Left lung (tissue), 4 donors: ENCODE measurements at regions not wholly inside any gene's neighbourhood (a gene's known extent, or its start where the extent isn't known, plus 50 kb on each side); places are given as distances from the start of the nearest gene placed in this dataset.
A peak's percentile ranks its signal among the peaks of the same experiment; 100 is the strongest.
"Not testable (repeated sequence)": the region's sequence is repeated elsewhere in the genome, so short reads cannot be mapped to it uniquely, and the experiment has no call there.

Experiments
- ATAC-seq: fragments of 200-7000 bp; cut with Tn5 transposase; one replicate; pipeline ENCODE4 v1.9.1; 2020; ENCODE audit warnings: moderate library complexity
- DNase-seq, 4 donors: peaks; one replicate each; pipeline ENCODE4 v3.0.0-alpha.2; 2013 to 2020
- H3K27ac ChIP-seq, 2 donors: fragments of 200-600 bp; sonication (generic) in 1 of 2; one replicate each; pipeline versions ENCODE4 v1.5.0 to v1.8.0; 2020 to 2021
- H3K27me3 ChIP-seq, 2 donors: fragments of 200-600 bp; sonication (generic) in 1 of 2; one replicate each; pipeline versions ENCODE4 v1.5.0 to v1.8.0; 2020 to 2021
- H3K36me3 ChIP-seq, 2 donors: fragments of 200-600 bp; sonication (generic) in 1 of 2; one replicate each; pipeline versions ENCODE4 v1.5.0 to v1.8.0; 2020 to 2021
- H3K4me1 ChIP-seq, 2 donors: fragments of 200-600 bp; one replicate each; pipeline ENCODE4 v1.8.0; 2021
- H3K4me3 ChIP-seq, 2 donors: fragments of 200-600 bp; sonication (generic) in 1 of 2; one replicate each; pipeline versions ENCODE4 v1.5.0 to v1.8.0; 2020 to 2021; ENCODE audit warnings: mild to moderate bottlenecking in 1 of 2
- H3K9me3 ChIP-seq, 2 donors: fragments of 200-600 bp; sonication (generic) in 1 of 2; one replicate each; pipeline versions ENCODE4 v1.5.0 to v1.8.0; 2020 to 2021
- CTCF ChIP-seq, 2 donors: fragments of 200-600 bp; sonication (generic) in 1 of 2; IDR thresholded peaks; one replicate each; pipeline versions ENCODE4 v1.5.0 to v1.8.0; 2021; ENCODE audit warnings: antibody characterized with exemption in 2 of 2
- intact Hi-C, 2 donors: fragments of 100-400 bp; cut with DNase I; formaldehyde crosslinking; loops; one replicate each; pipeline versions ENCODE4 v1.11.2 to v1.14.2; 2022
- donor health status: DM: no; HTN: yes; CAD: no.
- donor health status: DM: no; HTN: no; CAD: no.

GRCh38 chr14:50027816-50028215 lies 88.6 kb downstream of the VCPKMT start:
- Histone ChIP-seq H3K4me1 (peaks cover 0 to 7% of the 10 kb centered on the region in 2 donors), H3K27ac (no peak overlapping the region), H3K27me3 (no peaks in the 10 kb centered on the region), H3K9me3 (peaks cover 0 to 8% of the 10 kb centered on the region in 2 donors), H3K4me3 (no peak overlapping the region), H3K36me3 (no peaks in the 10 kb centered on the region)
- TF ChIP-seq CTCF (IDR thresholded peaks at IDR 0.05), result no peak
- no peak for ATAC-seq
- intact Hi-C loops, result no loop called here
- DNase-seq, result no peak

- ATAC-seq, result no peak
- intact Hi-C loops, result no loop called here
- Histone ChIP-seq H3K27ac (no peak overlapping the region), H3K4me1 (peaks cover 0 to 7% of the 10 kb centered on the region in 2 donors), H3K27me3 (no peaks in the 10 kb centered on the region), H3K36me3 (no peaks in the 10 kb centered on the region), H3K4me3 (no peak overlapping the region), H3K9me3 (peaks cover 0 to 8% of the 10 kb centered on the region in 2 donors)
- DNase-seq, result no peak
- no peak for TF ChIP-seq CTCF (IDR thresholded peaks at IDR 0.05)
These were observed 87.9 kb downstream of the VCPKMT start for GRCh38 chr14:50028458-50028857.

- Histone ChIP-seq H3K36me3 (no peaks in the 10 kb centered on the region), H3K4me3 (no peak overlapping the region), H3K27me3 (no peaks in the 10 kb centered on the region), H3K4me1 (peaks cover 0 to 7% of the 10 kb centered on the region in 2 donors), H3K27ac (no peak overlapping the region), H3K9me3 (peaks cover 0 to 8% of the 10 kb centered on the region in 2 donors)
- TF ChIP-seq CTCF (IDR thresholded peaks at IDR 0.05), result no peak
- ATAC-seq (peak; percentile 23), DNase-seq (no peak)
- intact Hi-C loops, result no loop called here
These were observed 86.3 kb downstream of the VCPKMT start for GRCh38 chr14:50030036-50030435.

GRCh38 chr14:50030911-50031310 lies 85.5 kb downstream of the VCPKMT start:
- ATAC-seq, intact Hi-C loops, H3K9me3 ChIP-seq, H3K4me1 ChIP-seq, H3K27ac ChIP-seq, DNase-seq, H3K36me3 ChIP-seq, H3K4me3 ChIP-seq, H3K27me3 ChIP-seq: not testable (repeated sequence)

GRCh38 chr14:50031602-50032313 lies 84.6 kb downstream of the VCPKMT start:
- H3K27ac ChIP-seq, result no peak overlapping the region

GRCh38 chr14:50032462-50033167 lies 83.8 kb downstream of the VCPKMT start:
- H3K4me3 ChIP-seq, ATAC-seq, H3K9me3 ChIP-seq, DNase-seq, H3K27me3 ChIP-seq, H3K36me3 ChIP-seq, H3K27ac ChIP-seq, H3K4me1 ChIP-seq, intact Hi-C loops: not testable (repeated sequence)

More at GRCh38 chr14:50031602-50032313, 84.6 kb downstream of the VCPKMT start:
- peaks cover 0 to 7% of the 10 kb centered on the region in 2 donors for H3K4me1 ChIP-seq
- no peak for ATAC-seq
- TF ChIP-seq CTCF (IDR thresholded peaks at IDR 0.05), result no peak
- DNase-seq, result no peak
- H3K9me3 ChIP-seq, result no peaks in the 10 kb centered on the region
- H3K36me3 ChIP-seq, result no peaks in the 10 kb centered on the region
- no peak overlapping the region for H3K4me3 ChIP-seq
- H3K27me3 ChIP-seq, result no peaks in the 10 kb centered on the region
- intact Hi-C loops, result no loop called here
